Hepatocyte (in vitro differentiated cells): ENCODE measurements at regions not wholly inside any gene's neighbourhood (a gene's known extent, or its start where the extent isn't known, plus 50 kb on each side); places are given as distances from the start of the nearest gene placed in this dataset.

Source experiments
- CTCF ChIP-seq: fragments of 200-600 bp; sonication (generic); IDR thresholded peaks from 2 replicates; pipeline ENCODE4 v1.5.1; 2016; ENCODE audit warnings: antibody characterized with exemption, mild to moderate bottlenecking; ENCODE audit not compliant: poor library complexity
- EZH2 ChIP-seq: fragments of 200-600 bp; sonication (generic); IDR thresholded peaks from 2 replicates; pipeline ENCODE4 v1.6.1; 2016; ENCODE audit warnings: antibody characterized with exemption, mild to moderate bottlenecking, borderline replicate concordance

DNA sequence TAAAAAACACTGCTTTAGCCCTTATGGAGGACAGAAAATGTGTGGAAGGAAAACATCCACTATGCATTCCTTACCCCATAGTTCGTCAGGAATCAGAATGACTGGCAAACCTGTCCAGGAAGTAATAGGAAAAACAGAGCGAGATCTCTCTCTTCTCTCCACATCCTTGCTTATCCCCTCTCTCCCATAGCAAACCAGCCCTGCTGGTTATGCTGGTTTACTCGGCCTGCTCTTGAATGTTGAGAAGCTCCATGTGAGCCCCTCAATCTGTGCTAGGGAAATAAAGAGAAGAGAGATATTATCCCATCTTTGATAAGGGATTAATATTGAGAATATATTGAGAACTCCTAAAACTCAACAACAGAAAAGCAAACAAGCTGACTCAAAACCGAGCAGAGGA lies 402.8 kb upstream of the RBFOX1 start:
- no peak for TF ChIP-seq CTCF
- TF ChIP-seq EZH2, result no peak
